Upper lobe of right lung (tissue), 1 donor: ENCODE measurements at regions not wholly inside any gene's neighbourhood (a gene's known extent, or its start where the extent isn't known, plus 50 kb on each side); places are given as distances from the start of the nearest gene placed in this dataset.

Experiments used
- ATAC-seq: fragments of 200-7000 bp; cut with Tn5 transposase; one replicate; pipeline ENCODE4 v1.9.1; 2020; ENCODE audit warnings: mild to moderate bottlenecking, moderate library complexity
- DNase-seq: peaks from one replicate; pipeline ENCODE4 v3.0.0-alpha.2; 2020
- H3K27ac ChIP-seq: fragments of 200-600 bp; one replicate; pipeline ENCODE4 v1.8.0; 2022
- H3K27me3 ChIP-seq: fragments of 200-600 bp; one replicate; pipeline ENCODE4 v1.8.0; 2022; ENCODE audit warnings: mild to moderate bottlenecking
- H3K36me3 ChIP-seq: fragments of 200-600 bp; one replicate; pipeline ENCODE4 v1.8.0; 2022
- H3K4me1 ChIP-seq: fragments of 200-600 bp; one replicate; pipeline ENCODE4 v1.8.0; 2022
- H3K4me3 ChIP-seq: fragments of 200-600 bp; one replicate; pipeline ENCODE4 v1.8.0; 2022; ENCODE audit warnings: mild to moderate bottlenecking
- H3K9me3 ChIP-seq: fragments of 200-600 bp; one replicate; pipeline ENCODE4 v1.8.0; 2022
- CTCF ChIP-seq: fragments of 200-600 bp; IDR thresholded peaks from one replicate; pipeline ENCODE4 v1.8.0; 2022; ENCODE audit warnings: antibody characterized with exemption
- intact Hi-C: fragments of 100-400 bp; cut with DNase I; formaldehyde crosslinking; loops from one replicate; pipeline ENCODE4 v1.11.0; 2022
- donor health status: DM: no; HTN: yes; CAD: no; lungs with severe emphysema.

- Histone ChIP-seq H3K27me3 (peaks cover 6% of the 10 kb centered on the region), H3K9me3 (no peaks in the 10 kb centered on the region), H3K4me1 (no peaks in the 10 kb centered on the region), H3K27ac (no peak overlapping the region), H3K36me3 (no peaks in the 10 kb centered on the region), H3K4me3 (no peak overlapping the region)
- no peak for DNase-seq
- no peak for ATAC-seq
- intact Hi-C loops = no loop called here
- no peak for TF ChIP-seq CTCF
Measured at GRCh38 chr10:107918171-107918570, 753.7 kb upstream of the SORCS1 start.

GRCh38 chr10:107915215-107915610 lies 750.7 kb upstream of the SORCS1 start:
- Histone ChIP-seq H3K36me3 (no peaks in the 10 kb centered on the region), H3K27ac (no peak overlapping the region), H3K4me1 (no peaks in the 10 kb centered on the region), H3K27me3 (peaks cover 6% of the 10 kb centered on the region), H3K9me3 (no peaks in the 10 kb centered on the region), H3K4me3 (peak overlapping the region; percentile 14)
- TF ChIP-seq CTCF = no peak
- peak; percentile 60 for ATAC-seq
- no peak for DNase-seq
- intact Hi-C loops = no loop called here

GRCh38 chr10:107914450-107915214 lies 750.1 kb upstream of the SORCS1 start:
- intact Hi-C loops = no loop called here
- H3K4me3 ChIP-seq = peak overlapping the region; percentile 14
- ATAC-seq = peak; percentile 67

GRCh38 chr10:107913317-107914294 lies 749.1 kb upstream of the SORCS1 start:
- Histone ChIP-seq H3K27me3 (peaks cover 6% of the 10 kb centered on the region), H3K27ac (no peak overlapping the region), H3K4me1 (no peaks in the 10 kb centered on the region), H3K4me3 (no peak overlapping the region), H3K9me3 (no peaks in the 10 kb centered on the region), H3K36me3 (no peaks in the 10 kb centered on the region)
- DNase-seq (no peak), ATAC-seq (no peak)
- intact Hi-C loops = no loop called here
- no peak for TF ChIP-seq CTCF

More at GRCh38 chr10:107914450-107915214, 750.1 kb upstream of the SORCS1 start:
- Histone ChIP-seq H3K36me3 (no peaks in the 10 kb centered on the region), H3K4me1 (no peaks in the 10 kb centered on the region), H3K27me3 (peaks cover 6% of the 10 kb centered on the region), H3K27ac (no peak overlapping the region), H3K9me3 (no peaks in the 10 kb centered on the region)
- no peak for TF ChIP-seq CTCF
- DNase-seq = peak; percentile 63

GRCh38 chr10:107901076-107901475 lies 736.6 kb upstream of the SORCS1 start:
- DNase-seq (no peak), ATAC-seq (no peak)
- Histone ChIP-seq H3K27ac (no peak overlapping the region), H3K4me3 (no peak overlapping the region), H3K27me3 (no peaks in the 10 kb centered on the region), H3K36me3 (no peaks in the 10 kb centered on the region), H3K9me3 (no peaks in the 10 kb centered on the region), H3K4me1 (no peaks in the 10 kb centered on the region)
- intact Hi-C loops = no loop called here
- TF ChIP-seq CTCF = no peak
